C4-2B (cell line): ENCODE measurements at regions not wholly inside any gene's neighbourhood (a gene's known extent, or its start where the extent isn't known, plus 50 kb on each side); places are given as distances from the start of the nearest gene placed in this dataset.

ENCODE experiments used
- ZFX ChIP-seq: fragments of 450-650 bp; IDR thresholded peaks from 2 replicates; pipeline ENCODE4 v1.6.1; 2017
- TF ChIP-seq, protein P1 (sequence below): fragments of 450-650 bp; conservative IDR thresholded peaks from 2 replicates; pipeline ENCODE4 v1.5.1; 2017; ENCODE audit warnings: mild to moderate bottlenecking

DNA sequence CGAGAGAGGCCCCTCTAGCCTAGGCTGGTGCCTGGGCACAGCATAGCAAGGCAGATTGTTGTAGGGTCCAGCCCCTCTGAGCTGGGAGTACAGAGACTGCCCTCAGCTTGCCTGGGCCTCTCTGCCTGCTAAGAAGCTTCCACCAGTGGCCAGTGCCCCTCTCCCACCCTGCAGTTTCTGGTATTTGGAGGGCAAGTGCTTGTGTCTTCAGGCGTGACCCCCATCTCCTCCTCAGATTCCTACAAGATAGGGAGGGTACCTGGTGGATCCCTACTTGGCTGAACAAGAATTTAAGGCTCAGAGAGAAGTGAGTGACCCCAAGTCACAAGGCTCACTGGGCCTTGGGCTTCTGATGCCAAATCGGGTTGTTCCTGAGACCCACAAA, 152.7 kb downstream of the URI1 start:
- TF ChIP-seq, protein P1, sequence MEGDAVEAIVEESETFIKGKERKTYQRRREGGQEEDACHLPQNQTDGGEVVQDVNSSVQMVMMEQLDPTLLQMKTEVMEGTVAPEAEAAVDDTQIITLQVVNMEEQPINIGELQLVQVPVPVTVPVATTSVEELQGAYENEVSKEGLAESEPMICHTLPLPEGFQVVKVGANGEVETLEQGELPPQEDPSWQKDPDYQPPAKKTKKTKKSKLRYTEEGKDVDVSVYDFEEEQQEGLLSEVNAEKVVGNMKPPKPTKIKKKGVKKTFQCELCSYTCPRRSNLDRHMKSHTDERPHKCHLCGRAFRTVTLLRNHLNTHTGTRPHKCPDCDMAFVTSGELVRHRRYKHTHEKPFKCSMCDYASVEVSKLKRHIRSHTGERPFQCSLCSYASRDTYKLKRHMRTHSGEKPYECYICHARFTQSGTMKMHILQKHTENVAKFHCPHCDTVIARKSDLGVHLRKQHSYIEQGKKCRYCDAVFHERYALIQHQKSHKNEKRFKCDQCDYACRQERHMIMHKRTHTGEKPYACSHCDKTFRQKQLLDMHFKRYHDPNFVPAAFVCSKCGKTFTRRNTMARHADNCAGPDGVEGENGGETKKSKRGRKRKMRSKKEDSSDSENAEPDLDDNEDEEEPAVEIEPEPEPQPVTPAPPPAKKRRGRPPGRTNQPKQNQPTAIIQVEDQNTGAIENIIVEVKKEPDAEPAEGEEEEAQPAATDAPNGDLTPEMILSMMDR: no peak
- no peak for TF ChIP-seq ZFX
